ENCODE measurements at regions not wholly inside any gene's neighbourhood (a gene's known extent, or its start where the extent isn't known, plus 50 kb on each side); places are given as distances from the start of the nearest gene placed in this dataset.

GRCh38 chr12:20270557-20270956 lies 97.8 kb upstream of the PDE3A start:
- WGBS (ENCODE audit: insufficient coverage), result no CpG with 5 or more reads among the region's 5 CpGs
- no peaks in the 10 kb centered on the region for H3K9me3 ChIP-seq (ENCODE audit: control insufficient read depth, insufficient read depth, low read length)
- no peaks in the 10 kb centered on the region for H3K4me1 ChIP-seq (ENCODE audit: control insufficient read depth, insufficient read depth, low read length)
- no peak for DNase-seq (ENCODE audit: low read depth in 4 of 6, low spot score in 6 of 6)
- no peak overlapping the region for H3K27ac ChIP-seq (ENCODE audit: low read depth, low read length)
- no peaks in the 10 kb centered on the region for H3K36me3 ChIP-seq (ENCODE audit: control insufficient read depth, insufficient read depth, low read length)
- no peaks in the 10 kb centered on the region for H3K27me3 ChIP-seq (ENCODE audit: control insufficient read depth, insufficient read depth, low read length)
- no peak overlapping the region for H3K4me3 ChIP-seq (ENCODE audit: low read depth, low read length)

GRCh38 chr12:20272161-20272560 lies 96.2 kb upstream of the PDE3A start:
- no peaks in the 10 kb centered on the region for H3K36me3 ChIP-seq (ENCODE audit: control insufficient read depth, insufficient read depth, low read length)
- no peaks in the 10 kb centered on the region for H3K27me3 ChIP-seq (ENCODE audit: control insufficient read depth, insufficient read depth, low read length)
- no peaks in the 10 kb centered on the region for H3K9me3 ChIP-seq (ENCODE audit: control insufficient read depth, insufficient read depth, low read length)
- H3K4me1 ChIP-seq (ENCODE audit: control insufficient read depth, insufficient read depth, low read length), result no peaks in the 10 kb centered on the region
- no peak overlapping the region for H3K4me3 ChIP-seq (ENCODE audit: low read depth, low read length)
- WGBS (ENCODE audit: insufficient coverage), result no CpG with 5 or more reads among the region's 1 CpG
- no peak overlapping the region for H3K27ac ChIP-seq (ENCODE audit: low read depth, low read length)
- DNase-seq (ENCODE audit: low read depth in 4 of 6, low spot score in 6 of 6), result no peak

GRCh38 chr12:20272801-20273200 lies 95.5 kb upstream of the PDE3A start:
- DNase-seq (ENCODE audit: low read depth in 4 of 6, low spot score in 6 of 6), result no peak
- H3K27me3 ChIP-seq (ENCODE audit: control insufficient read depth, insufficient read depth, low read length), result no peaks in the 10 kb centered on the region
- H3K27ac ChIP-seq (ENCODE audit: low read depth, low read length), result no peak overlapping the region
- H3K36me3 ChIP-seq (ENCODE audit: control insufficient read depth, insufficient read depth, low read length), result no peaks in the 10 kb centered on the region
- H3K4me3 ChIP-seq (ENCODE audit: low read depth, low read length), result no peak overlapping the region
- no peaks in the 10 kb centered on the region for H3K9me3 ChIP-seq (ENCODE audit: control insufficient read depth, insufficient read depth, low read length)
- 100% methylated on average over 1 of the region's 2 CpGs for WGBS (ENCODE audit: insufficient coverage)
- no peaks in the 10 kb centered on the region for H3K4me1 ChIP-seq (ENCODE audit: control insufficient read depth, insufficient read depth, low read length)

- no peaks in the 10 kb centered on the region for H3K27me3 ChIP-seq (ENCODE audit: control insufficient read depth, insufficient read depth, low read length)
- 83% methylated on average over 1 of the region's 3 CpGs for WGBS (ENCODE audit: insufficient coverage)
- no peak overlapping the region for H3K27ac ChIP-seq (ENCODE audit: low read depth, low read length)
- H3K9me3 ChIP-seq (ENCODE audit: control insufficient read depth, insufficient read depth, low read length), result no peaks in the 10 kb centered on the region
- no peaks in the 10 kb centered on the region for H3K4me1 ChIP-seq (ENCODE audit: control insufficient read depth, insufficient read depth, low read length)
- no peak for DNase-seq (ENCODE audit: low read depth in 4 of 6, low spot score in 6 of 6)
- H3K4me3 ChIP-seq (ENCODE audit: low read depth, low read length), result no peak overlapping the region
- H3K36me3 ChIP-seq (ENCODE audit: control insufficient read depth, insufficient read depth, low read length), result no peaks in the 10 kb centered on the region
Measured at GRCh38 chr12:20274008-20274407, 94.3 kb upstream of the PDE3A start.

GRCh38 chr12:20278276-20278675 lies 90.1 kb upstream of the PDE3A start:
- no peaks in the 10 kb centered on the region for H3K9me3 ChIP-seq (ENCODE audit: control insufficient read depth, insufficient read depth, low read length)
- H3K4me1 ChIP-seq (ENCODE audit: control insufficient read depth, insufficient read depth, low read length), result no peaks in the 10 kb centered on the region
- no peak for DNase-seq (ENCODE audit: low read depth in 4 of 6, low spot score in 6 of 6)
- H3K36me3 ChIP-seq (ENCODE audit: control insufficient read depth, insufficient read depth, low read length), result no peaks in the 10 kb centered on the region
- no peak overlapping the region for H3K4me3 ChIP-seq (ENCODE audit: low read depth, low read length)
- no peaks in the 10 kb centered on the region for H3K27me3 ChIP-seq (ENCODE audit: control insufficient read depth, insufficient read depth, low read length)
- H3K27ac ChIP-seq (ENCODE audit: low read depth, low read length), result no peak overlapping the region
- no CpG with 5 or more reads among the region's 4 CpGs for WGBS (ENCODE audit: insufficient coverage)

GRCh38 chr12:20280515-20280914 lies 87.8 kb upstream of the PDE3A start:
- H3K27ac ChIP-seq (ENCODE audit: low read depth, low read length), result no peak overlapping the region
- H3K4me1 ChIP-seq (ENCODE audit: control insufficient read depth, insufficient read depth, low read length), result no peaks in the 10 kb centered on the region
- H3K27me3 ChIP-seq (ENCODE audit: control insufficient read depth, insufficient read depth, low read length), result no peaks in the 10 kb centered on the region
- H3K9me3 ChIP-seq (ENCODE audit: control insufficient read depth, insufficient read depth, low read length), result no peaks in the 10 kb centered on the region
- no CpG with 5 or more reads among the region's 3 CpGs for WGBS (ENCODE audit: insufficient coverage)
- DNase-seq (ENCODE audit: low read depth in 4 of 6, low spot score in 6 of 6), result no peak
- H3K36me3 ChIP-seq (ENCODE audit: control insufficient read depth, insufficient read depth, low read length), result no peaks in the 10 kb centered on the region
- H3K4me3 ChIP-seq (ENCODE audit: low read depth, low read length), result no peak overlapping the region

GRCh38 chr12:20282401-20282800 lies 85.9 kb upstream of the PDE3A start:
- H3K9me3 ChIP-seq (ENCODE audit: control insufficient read depth, insufficient read depth, low read length), result no peaks in the 10 kb centered on the region
- H3K27ac ChIP-seq (ENCODE audit: low read depth, low read length), result no peak overlapping the region
- no peak overlapping the region for H3K4me3 ChIP-seq (ENCODE audit: low read depth, low read length)
- no peaks in the 10 kb centered on the region for H3K4me1 ChIP-seq (ENCODE audit: control insufficient read depth, insufficient read depth, low read length)
- no peaks in the 10 kb centered on the region for H3K36me3 ChIP-seq (ENCODE audit: control insufficient read depth, insufficient read depth, low read length)
- DNase-seq (ENCODE audit: low read depth in 4 of 6, low spot score in 6 of 6), result peak in 1 of 6 donors; percentile 8
- H3K27me3 ChIP-seq (ENCODE audit: control insufficient read depth, insufficient read depth, low read length), result no peaks in the 10 kb centered on the region

GRCh38 chr12:20283482-20283881 lies 84.9 kb upstream of the PDE3A start:
- Histone ChIP-seq H3K4me3 (ENCODE audit: low read depth, low read length) (no peak overlapping the region), H3K27me3 (ENCODE audit: control insufficient read depth, insufficient read depth, low read length) (no peaks in the 10 kb centered on the region), H3K27ac (ENCODE audit: low read depth, low read length) (no peak overlapping the region), H3K36me3 (ENCODE audit: control insufficient read depth, insufficient read depth, low read length) (no peaks in the 10 kb centered on the region), H3K9me3 (ENCODE audit: control insufficient read depth, insufficient read depth, low read length) (no peaks in the 10 kb centered on the region), H3K4me1 (ENCODE audit: control insufficient read depth, insufficient read depth, low read length) (no peaks in the 10 kb centered on the region)
- DNase-seq (ENCODE audit: low read depth in 4 of 6, low spot score in 6 of 6), result no peak
- WGBS (ENCODE audit: insufficient coverage), result 67% methylated on average over 1 of the region's 1 CpG

GRCh38 chr12:20289520-20289919 lies 78.8 kb upstream of the PDE3A start:
- Histone ChIP-seq H3K27me3 (ENCODE audit: control insufficient read depth, insufficient read depth, low read length) (no peaks in the 10 kb centered on the region), H3K36me3 (ENCODE audit: control insufficient read depth, insufficient read depth, low read length) (no peaks in the 10 kb centered on the region), H3K4me1 (ENCODE audit: control insufficient read depth, insufficient read depth, low read length) (no peaks in the 10 kb centered on the region), H3K9me3 (ENCODE audit: control insufficient read depth, insufficient read depth, low read length) (no peaks in the 10 kb centered on the region), H3K4me3 (ENCODE audit: low read depth, low read length) (no peak overlapping the region), H3K27ac (ENCODE audit: low read depth, low read length) (no peak overlapping the region)
- DNase-seq (ENCODE audit: low read depth in 4 of 6, low spot score in 6 of 6), result no peak
- no CpG with 5 or more reads among the region's 1 CpG for WGBS (ENCODE audit: insufficient coverage)

GRCh38 chr12:20300457-20300856 lies 67.9 kb upstream of the PDE3A start:
- H3K4me1 ChIP-seq (ENCODE audit: control insufficient read depth, insufficient read depth, low read length), result no peaks in the 10 kb centered on the region
- DNase-seq (ENCODE audit: low read depth in 4 of 6, low spot score in 6 of 6), result no peak
- 85% methylated on average over 6 of the region's 7 CpGs for WGBS (ENCODE audit: insufficient coverage)
- no peak overlapping the region for H3K27ac ChIP-seq (ENCODE audit: low read depth, low read length)
- no peaks in the 10 kb centered on the region for H3K36me3 ChIP-seq (ENCODE audit: control insufficient read depth, insufficient read depth, low read length)
- H3K4me3 ChIP-seq (ENCODE audit: low read depth, low read length), result no peak overlapping the region
- H3K27me3 ChIP-seq (ENCODE audit: control insufficient read depth, insufficient read depth, low read length), result no peaks in the 10 kb centered on the region
- H3K9me3 ChIP-seq (ENCODE audit: control insufficient read depth, insufficient read depth, low read length), result peaks cover 4% of the 10 kb centered on the region

Data from spinal cord (tissue), 9 donors.